ENCODE measurements at regions not wholly inside any gene's neighbourhood (a gene's known extent, or its start where the extent isn't known, plus 50 kb on each side); places are given as distances from the start of the nearest gene placed in this dataset.
A peak's percentile ranks its signal among the peaks of the same experiment; 100 is the strongest.

- Histone ChIP-seq H3K36me3 (ENCODE audit: control insufficient read depth, insufficient read depth, low read length) (no peaks in the 10 kb centered on the region), H3K27me3 (ENCODE audit: control insufficient read depth, insufficient read depth, low read length) (no peaks in the 10 kb centered on the region), H3K4me3 (ENCODE audit: low read depth, low read length) (no peak overlapping the region)
- no peak for DNase-seq (ENCODE audit: low read depth)
- TF ChIP-seq CTCF (IDR thresholded peaks at IDR 0.05; ENCODE audit: insufficient read depth, low read length, poor library complexity, severe bottlenecking): no peak
These were observed 143.6 kb downstream of the TANC2 start for GRCh38 chr17:63109661-63110060.

- no peak for TF ChIP-seq CTCF (IDR thresholded peaks at IDR 0.05; ENCODE audit: insufficient read depth, low read length, poor library complexity, severe bottlenecking)
- no peak for DNase-seq (ENCODE audit: low read depth)
- no peak overlapping the region for H3K4me3 ChIP-seq (ENCODE audit: low read depth, low read length)
- no peaks in the 10 kb centered on the region for H3K27me3 ChIP-seq (ENCODE audit: control insufficient read depth, insufficient read depth, low read length)
- no peaks in the 10 kb centered on the region for H3K36me3 ChIP-seq (ENCODE audit: control insufficient read depth, insufficient read depth, low read length)
These were observed 147.1 kb downstream of the TANC2 start for GRCh38 chr17:63113167-63113566.

- Histone ChIP-seq H3K36me3 (ENCODE audit: control insufficient read depth, insufficient read depth, low read length) (no peaks in the 10 kb centered on the region), H3K27me3 (ENCODE audit: control insufficient read depth, insufficient read depth, low read length) (no peaks in the 10 kb centered on the region), H3K4me3 (ENCODE audit: low read depth, low read length) (no peak overlapping the region)
- no peak for DNase-seq (ENCODE audit: low read depth)
- TF ChIP-seq CTCF (IDR thresholded peaks at IDR 0.05; ENCODE audit: insufficient read depth, low read length, poor library complexity, severe bottlenecking): peak; percentile 5
These were observed 150.2 kb downstream of the TANC2 start for GRCh38 chr17:63116228-63116627.

- Histone ChIP-seq H3K27me3 (ENCODE audit: control insufficient read depth, insufficient read depth, low read length) (no peaks in the 10 kb centered on the region), H3K36me3 (ENCODE audit: control insufficient read depth, insufficient read depth, low read length) (no peaks in the 10 kb centered on the region), H3K4me3 (ENCODE audit: low read depth, low read length) (no peak overlapping the region)
- no peak for TF ChIP-seq CTCF (IDR thresholded peaks at IDR 0.05; ENCODE audit: insufficient read depth, low read length, poor library complexity, severe bottlenecking)
- DNase-seq (ENCODE audit: low read depth): peak; percentile 75
These were observed 151.2 kb downstream of the TANC2 start for GRCh38 chr17:63116967-63117830.

- TF ChIP-seq CTCF (IDR thresholded peaks at IDR 0.05; ENCODE audit: insufficient read depth, low read length, poor library complexity, severe bottlenecking): no peak
These were observed 154.4 kb downstream of the TANC2 start for GRCh38 chr17:63120406-63120805.

GRCh38 chr17:63124536-63124935 lies 158.5 kb downstream of the TANC2 start:
- no peak for TF ChIP-seq CTCF (IDR thresholded peaks at IDR 0.05; ENCODE audit: insufficient read depth, low read length, poor library complexity, severe bottlenecking)
- H3K27me3 ChIP-seq (ENCODE audit: control insufficient read depth, insufficient read depth, low read length): no peaks in the 10 kb centered on the region
- no peak for DNase-seq (ENCODE audit: low read depth)

More at GRCh38 chr17:63120406-63120805, 154.4 kb downstream of the TANC2 start:
- no peaks in the 10 kb centered on the region for H3K27me3 ChIP-seq (ENCODE audit: control insufficient read depth, insufficient read depth, low read length)
- no peaks in the 10 kb centered on the region for H3K36me3 ChIP-seq (ENCODE audit: control insufficient read depth, insufficient read depth, low read length)
- no peak for DNase-seq (ENCODE audit: low read depth)
- no peak overlapping the region for H3K4me3 ChIP-seq (ENCODE audit: low read depth, low read length)

More at GRCh38 chr17:63124536-63124935, 158.5 kb downstream of the TANC2 start:
- no peak overlapping the region for H3K4me3 ChIP-seq (ENCODE audit: low read depth, low read length)
- H3K36me3 ChIP-seq (ENCODE audit: control insufficient read depth, insufficient read depth, low read length): no peaks in the 10 kb centered on the region

All from kidney epithelial cell (primary cell).